Tibial nerve (tissue), 4 donors: ENCODE measurements at regions not wholly inside any gene's neighbourhood (a gene's known extent, or its start where the extent isn't known, plus 50 kb on each side); places are given as distances from the start of the nearest gene placed in this dataset.

Experiments
- DNase-seq, 2 donors: peaks; one replicate each; pipeline ENCODE4 v3.0.0-alpha.2; 2019; ENCODE audit warnings: low spot score in 2 of 2
- H3K27ac ChIP-seq, 4 donors: fragments of 200-600 bp; sonication (generic) in 3 of 4; one replicate each; pipeline ENCODE4 v1.5.1; 2017 to 2019; ENCODE audit warnings: mild to moderate bottlenecking in 1 of 4
- H3K27me3 ChIP-seq, 2 donors: fragments of 200-600 bp; sonication (generic) in 1 of 2; one replicate each; pipeline versions ENCODE4 v1.5.1 to v1.6.0; 2017 to 2019
- H3K36me3 ChIP-seq, 3 donors: fragments of 200-600 bp; sonication (generic); one replicate each; pipeline ENCODE4 v1.5.1; 2018 to 2019
- H3K4me1 ChIP-seq, 4 donors: fragments of 200-600 bp; sonication (generic) in 3 of 4; one replicate each; pipeline ENCODE4 v1.5.1; 2017 to 2019
- H3K4me3 ChIP-seq, 4 donors: fragments of 200-600 bp; sonication (generic) in 3 of 4; one replicate each; pipeline ENCODE4 v1.5.1; 2017 to 2019; ENCODE audit warnings: mild to moderate bottlenecking in 1 of 4, moderate library complexity in 1 of 4
- H3K9me3 ChIP-seq, 4 donors: fragments of 200-600 bp; sonication (generic) in 3 of 4; one replicate each; pipeline ENCODE4 v1.5.1; 2017 to 2019
- CTCF ChIP-seq, 5 experiments: fragments of 200-600 bp in 3 of 5; fragments of 450-650 bp in 2 of 5; sonication (generic) in 3 of 5; IDR thresholded peaks; one replicate each; pipeline ENCODE4 v1.5.1; 2016 to 2019; ENCODE audit warnings: antibody characterized with exemption in 5 of 5, mild to moderate bottlenecking in 3 of 5, moderate library complexity in 2 of 5
- EP300 ChIP-seq, 2 donors: sonication (generic); formaldehyde crosslinking; IDR thresholded peaks; one replicate each; pipeline ENCODE4 v1.6.1; 2017; ENCODE audit warnings: antibody characterized with exemption in 2 of 2, mild to moderate bottlenecking in 1 of 2
- POLR2A ChIP-seq, 2 donors: fragments of 450-650 bp; IDR thresholded peaks; one replicate each; pipeline ENCODE4 v1.6.1; 2017; ENCODE audit warnings: antibody characterized with exemption in 2 of 2, mild to moderate bottlenecking in 2 of 2, moderate library complexity in 2 of 2
- WGBS, 2 donors: methylation state at CpG; one replicate each; pipeline ENCODE4 v1.1.5; 2018; 5-methylcytosine and 5-hydroxymethylcytosine counted together

GRCh38 chr6:26199773-26200764, 112.8 kb downstream of the HFE start:
- H3K4me3 ChIP-seq, result peak overlapping the region in 3 of 4 donors; percentile 36 to 77 (median 67)
- DNase-seq, result no peak
- H3K27me3 ChIP-seq, result peaks cover 0 to 80% of the 10 kb centered on the region in 2 donors
- no peaks in the 10 kb centered on the region for H3K9me3 ChIP-seq
- peak overlapping the region in 3 of 4 donors; percentile 86 to 96 (median 88) for H3K27ac ChIP-seq
- 8 to 10% methylated on average over 20 of the region's 20 CpGs for WGBS, 2 donors
- TF ChIP-seq POLR2A (IDR thresholded peaks at IDR 0.05) (no peak), EP300 (IDR thresholded peaks at IDR 0.05) (no peak), CTCF (IDR thresholded peaks at IDR 0.05) (no peak)
- H3K36me3 ChIP-seq, result no peaks in the 10 kb centered on the region
- peaks cover 0 to 28% (median 0%) of the 10 kb centered on the region in 4 donors for H3K4me1 ChIP-seq

DNA sequence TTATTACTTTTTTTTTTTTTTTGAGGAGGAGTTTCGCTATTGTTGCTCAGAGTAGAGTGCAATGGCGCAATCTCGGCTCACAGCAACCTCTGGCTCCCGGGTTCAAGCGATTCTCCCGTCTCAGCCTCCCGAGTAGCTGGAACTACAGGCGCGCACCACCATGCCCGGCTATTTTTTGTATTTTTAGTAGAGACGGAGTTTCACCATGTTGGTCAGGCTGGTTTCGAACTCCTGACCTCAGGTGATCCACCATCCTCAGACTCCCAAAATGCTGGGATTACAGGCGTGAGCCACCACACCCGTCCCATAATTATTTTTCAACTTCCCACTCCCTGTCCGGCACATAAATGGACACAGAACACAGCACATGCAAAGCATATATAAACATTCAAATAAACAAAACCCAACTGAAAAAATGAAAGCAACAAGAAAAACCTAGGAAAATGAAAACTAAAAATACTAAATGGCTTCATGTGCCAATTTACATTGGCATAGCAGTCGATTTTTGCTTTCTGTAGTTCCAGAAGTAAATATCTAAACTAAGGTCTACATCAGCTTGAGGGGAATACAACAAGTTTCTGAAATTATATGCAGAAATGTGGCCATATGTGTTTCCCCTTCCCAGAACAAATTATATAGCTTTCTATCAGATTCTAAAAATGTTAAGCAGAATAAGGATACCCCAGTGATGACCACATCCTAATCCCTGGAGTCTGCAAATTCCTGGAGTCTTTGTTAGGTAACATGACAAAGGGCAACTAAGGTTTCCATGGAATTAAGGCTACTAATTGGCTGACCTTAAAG, 113.9 kb downstream of the HFE start:
- Histone ChIP-seq H3K27me3 (peaks cover 0 to 80% of the 10 kb centered on the region in 2 donors), H3K36me3 (no peaks in the 10 kb centered on the region), H3K27ac (peak overlapping the region in 1 of 4 donors; percentile 88), H3K9me3 (no peaks in the 10 kb centered on the region), H3K4me1 (peaks cover 0 to 25% (median 0%) of the 10 kb centered on the region in 4 donors), H3K4me3 (no peak overlapping the region)
- 94 to 96% methylated on average over 16 of the region's 16 CpGs for WGBS, 2 donors
- no peak for DNase-seq
- TF ChIP-seq EP300 (IDR thresholded peaks at IDR 0.05) (no peak), CTCF (IDR thresholded peaks at IDR 0.05) (no peak), POLR2A (IDR thresholded peaks at IDR 0.05) (no peak)

DNA sequence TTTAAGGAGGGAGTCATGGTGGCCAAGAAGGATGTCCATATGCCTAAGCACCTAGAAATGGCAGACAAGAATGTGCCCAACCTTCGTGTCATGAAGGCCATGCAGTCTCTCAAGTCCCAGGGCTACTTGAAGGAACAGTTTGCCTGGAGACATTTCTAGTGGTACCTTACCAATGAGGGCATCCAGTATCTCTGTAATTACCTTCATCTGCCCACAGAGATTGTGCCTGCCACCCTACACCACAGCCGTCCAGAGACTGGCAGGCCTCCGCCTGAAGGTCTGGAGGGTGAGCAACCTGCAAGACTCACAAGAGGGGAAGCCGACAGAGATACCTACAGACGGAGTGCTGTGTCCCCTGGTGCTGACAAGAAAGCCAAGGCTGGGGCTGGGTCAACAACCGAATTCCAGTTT, 115.0 kb downstream of the HFE start:
- H3K27ac ChIP-seq, result no peak overlapping the region
- H3K27me3 ChIP-seq, result peaks cover 0 to 77% of the 10 kb centered on the region in 2 donors
- no peak overlapping the region for H3K4me3 ChIP-seq
- 83 to 93% methylated on average over 6 of the region's 6 CpGs for WGBS, 2 donors
- TF ChIP-seq POLR2A (IDR thresholded peaks at IDR 0.05), result no peak
- no peak for TF ChIP-seq CTCF (IDR thresholded peaks at IDR 0.05)
- no peak for TF ChIP-seq EP300 (IDR thresholded peaks at IDR 0.05)
- H3K4me1 ChIP-seq, result peaks cover 0 to 30% (median 3%) of the 10 kb centered on the region in 4 donors
- no peaks in the 10 kb centered on the region for H3K9me3 ChIP-seq
- no peak for DNase-seq
- H3K36me3 ChIP-seq, result no peaks in the 10 kb centered on the region

- no peak for DNase-seq
- H3K4me1 ChIP-seq, result peaks cover 0 to 32% (median 4%) of the 10 kb centered on the region in 4 donors
- H3K9me3 ChIP-seq, result no peaks in the 10 kb centered on the region
- peak overlapping the region in 2 of 4 donors; percentile 90 to 93 for H3K27ac ChIP-seq
- H3K4me3 ChIP-seq, result no peak overlapping the region
- TF ChIP-seq POLR2A (IDR thresholded peaks at IDR 0.05), result no peak
- no peak for TF ChIP-seq CTCF (IDR thresholded peaks at IDR 0.05)
- peaks cover 0 to 77% of the 10 kb centered on the region in 2 donors for H3K27me3 ChIP-seq
- 63 to 77% methylated on average over 8 of the region's 8 CpGs for WGBS, 2 donors
- H3K36me3 ChIP-seq, result no peaks in the 10 kb centered on the region
Observed at GRCh38 chr6:26202811-26203583, 115.8 kb downstream of the HFE start.
